Keratinocyte (primary cell): ENCODE measurements at regions not wholly inside any gene's neighbourhood (a gene's known extent, or its start where the extent isn't known, plus 50 kb on each side); places are given as distances from the start of the nearest gene placed in this dataset.

Experiments used
- DNase-seq: peaks from one replicate; pipeline ENCODE4 v3.0.0-alpha.2; 2011; ENCODE audit warnings: low read depth, missing footprints, low spot score
- FAIRE-seq: peaks from 2 replicates; lab custom pipeline; 2011; peaks lifted over from hg19 to GRCh38; lab: Jason Lieb, UNC
- H2AFZ ChIP-seq: 2 replicates; pipeline ENCODE4 v1.6.0; 2012; ENCODE audit warnings: low read length, control low read depth, inconsistent platforms; ENCODE audit not compliant: control insufficient read depth
- H3K27ac ChIP-seq: 2 replicates; pipeline ENCODE4 v1.5.1; 2011; ENCODE audit warnings: low read length; ENCODE audit not compliant: control insufficient read depth, insufficient read depth
- H3K27me3 ChIP-seq: 3 replicates; pipeline ENCODE4 v1.6.0; 2011; ENCODE audit warnings: low read length; ENCODE audit not compliant: control insufficient read depth, insufficient read depth; ENCODE audit errors: extremely low read depth
- H3K36me3 ChIP-seq, 2 experiments: 2 replicates in 1 of 2; 3 replicates in 1 of 2; pipeline ENCODE4 v1.5.1; 2011; ENCODE audit warnings: low read length in 2 of 2, mild to moderate bottlenecking in 1 of 2; ENCODE audit not compliant: control insufficient read depth in 2 of 2, insufficient read depth in 2 of 2; ENCODE audit errors: extremely low read depth in 1 of 2
- H3K4me1 ChIP-seq: 3 replicates; pipeline ENCODE4 v1.5.1; 2011; ENCODE audit warnings: low read length; ENCODE audit not compliant: control insufficient read depth, insufficient read depth; ENCODE audit errors: extremely low read depth
- H3K4me2 ChIP-seq: 3 replicates; pipeline ENCODE4 v1.6.0; 2011; ENCODE audit warnings: low read depth, low read length; ENCODE audit not compliant: control insufficient read depth, insufficient read depth; ENCODE audit errors: extremely low read depth
- H3K4me3 ChIP-seq, 3 experiments: fragments of 200-600 bp in 1 of 3; sonication (generic) in 1 of 3; 2 replicates in 2 of 3; 3 replicates in 1 of 3; pipeline ENCODE4 v1.5.1; 2011 to 2016; ENCODE audit warnings: low read length in 3 of 3, mild to moderate bottlenecking in 3 of 3, control low read depth in 2 of 3, inconsistent platforms in 1 of 3, low read depth in 1 of 3, mixed read lengths in 1 of 3, mixed run types in 1 of 3, moderate library complexity in 1 of 3; ENCODE audit not compliant: control insufficient read depth in 2 of 3, insufficient read depth in 2 of 3; ENCODE audit errors: extremely low read depth in 1 of 3
- H3K79me2 ChIP-seq: 2 replicates; pipeline ENCODE4 v1.6.0; 2012; ENCODE audit warnings: low read length; ENCODE audit not compliant: control insufficient read depth, insufficient read depth
- H3K9ac ChIP-seq: 3 replicates; pipeline ENCODE4 v1.6.0; 2011; ENCODE audit warnings: low read length; ENCODE audit not compliant: control insufficient read depth, insufficient read depth; ENCODE audit errors: extremely low read depth
- H3K9me1 ChIP-seq: 3 replicates; pipeline ENCODE4 v1.6.0; 2011; ENCODE audit warnings: low read length; ENCODE audit not compliant: control insufficient read depth, insufficient read depth; ENCODE audit errors: extremely low read depth
- H3K9me3 ChIP-seq: 2 replicates; pipeline ENCODE4 v1.5.1; 2012; ENCODE audit warnings: low read depth, low read length; ENCODE audit not compliant: control insufficient read depth
- H4K20me1 ChIP-seq: 3 replicates; pipeline ENCODE4 v1.6.0; 2011; ENCODE audit warnings: low read length; ENCODE audit not compliant: control insufficient read depth, insufficient read depth; ENCODE audit errors: extremely low read depth
- CTCF ChIP-seq, 3 experiments: IDR thresholded peaks in 1 of 3; conservative IDR thresholded peaks in 1 of 3; optimal IDR thresholded peaks in 1 of 3; 2 replicates in 2 of 3; 3 replicates in 1 of 3; pipeline versions ENCODE3 to v1.5.1; 2011; ENCODE audit warnings: low read length in 3 of 3, mild to moderate bottlenecking in 3 of 3, moderate library complexity in 2 of 3, control low read depth in 1 of 3, inconsistent platforms in 1 of 3; ENCODE audit not compliant: insufficient read depth in 2 of 3; ENCODE audit errors: extremely low read depth in 1 of 3
- EZH2 ChIP-seq: IDR thresholded peaks from one replicate; pipeline ENCODE4 v1.6.1; 2012; ENCODE audit warnings: inconsistent platforms, mild to moderate bottlenecking, low read length, moderate library complexity
- dilution Hi-C: fragments of 300-500 bp; cut with MboI; formaldehyde crosslinking; loops from one replicate; pipeline ENCODE4 v1.7.0; 2020; ENCODE audit warnings: low sequenced_read_pairs; ENCODE audit not compliant: extremely low pct_ligation_motif_present

DNA sequence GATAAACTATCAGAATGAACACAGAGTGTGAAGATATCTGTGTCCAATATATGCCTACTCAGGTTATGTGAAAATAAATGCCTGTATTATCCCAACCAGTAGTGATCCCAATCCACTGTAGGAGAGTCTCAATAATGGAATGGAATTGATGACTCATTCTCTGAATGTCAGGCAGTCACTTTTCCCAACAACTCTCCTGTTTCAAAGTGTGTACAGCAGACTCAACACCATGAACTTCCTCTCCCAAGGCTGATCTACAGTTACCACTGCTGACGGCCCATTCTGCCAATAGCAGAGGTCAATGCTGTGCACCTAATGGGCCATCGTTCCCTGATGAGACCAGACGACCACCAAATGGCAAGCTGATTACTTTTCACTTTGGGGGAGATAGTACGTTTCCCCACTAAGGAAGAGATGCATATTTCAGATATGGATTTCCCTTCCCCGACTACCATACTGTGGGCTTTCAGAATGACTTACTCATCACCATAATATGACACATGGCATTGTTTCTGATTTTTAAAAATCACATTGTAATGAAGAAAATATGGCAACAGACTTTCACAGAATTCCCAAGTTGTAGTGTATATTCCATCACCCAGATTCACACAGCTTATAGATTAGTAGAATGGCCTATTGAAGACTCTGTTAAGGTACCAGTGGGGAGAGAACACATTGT is 601.7 kb upstream of the VRK2 start:
- no peaks in the 10 kb centered on the region for H3K4me1 ChIP-seq
- no peak overlapping the region for H3K4me3 ChIP-seq
- no peak overlapping the region for H3K4me2 ChIP-seq
- no peak overlapping the region for H2AFZ ChIP-seq
- no peaks in the 10 kb centered on the region for H3K27me3 ChIP-seq
- H4K20me1 ChIP-seq: no peaks in the 10 kb centered on the region
- TF ChIP-seq CTCF (optimal IDR thresholded peaks at IDR 0.05 in 1 of 3, IDR thresholded peaks at IDR 0.05 in 1 of 3, conservative IDR thresholded peaks at IDR 0.05 in 1 of 3; ENCODE audit: extremely low read depth in 1 of 3, insufficient read depth in 2 of 3, low read length in 3 of 3) (no peak), EZH2 (no peak)
- DNase-seq: no peak
- FAIRE-seq: no peak
- H3K9me1 ChIP-seq: no peaks in the 10 kb centered on the region
- no peaks in the 10 kb centered on the region for H3K9me3 ChIP-seq
- no peak overlapping the region for H3K27ac ChIP-seq
- H3K36me3 ChIP-seq: no peaks in the 10 kb centered on the region
- no peaks in the 10 kb centered on the region for H3K79me2 ChIP-seq
- H3K9ac ChIP-seq: no peak overlapping the region
- dilution Hi-C loops: no loop called here

GRCh38 chr2:57448816-57449215 is 597.8 kb upstream of the VRK2 start:
- H3K9ac ChIP-seq: no peak overlapping the region
- no peaks in the 10 kb centered on the region for H3K9me1 ChIP-seq
- no peak overlapping the region for H2AFZ ChIP-seq
- FAIRE-seq (no peak), DNase-seq (no peak)
- dilution Hi-C loops: no loop called here
- H3K27ac ChIP-seq: no peak overlapping the region
- H3K9me3 ChIP-seq: no peaks in the 10 kb centered on the region
- no peaks in the 10 kb centered on the region for H3K27me3 ChIP-seq
- TF ChIP-seq EZH2: no peak
- no peak overlapping the region for H3K4me3 ChIP-seq
- no peaks in the 10 kb centered on the region for H3K36me3 ChIP-seq
- H3K79me2 ChIP-seq: no peaks in the 10 kb centered on the region
- no peak overlapping the region for H3K4me2 ChIP-seq
- no peaks in the 10 kb centered on the region for H4K20me1 ChIP-seq
- no peaks in the 10 kb centered on the region for H3K4me1 ChIP-seq

GRCh38 chr2:57450170-57450569 is 596.4 kb upstream of the VRK2 start:
- Histone ChIP-seq H3K79me2 (no peaks in the 10 kb centered on the region), H2AFZ (no peak overlapping the region), H3K4me1 (no peaks in the 10 kb centered on the region), H3K27me3 (no peaks in the 10 kb centered on the region), H3K9me1 (no peaks in the 10 kb centered on the region), H3K27ac (no peak overlapping the region), H3K9ac (no peak overlapping the region), H3K9me3 (no peaks in the 10 kb centered on the region), H4K20me1 (no peaks in the 10 kb centered on the region), H3K36me3 (no peaks in the 10 kb centered on the region), H3K4me2 (no peak overlapping the region), H3K4me3 (no peak overlapping the region)
- no peak for TF ChIP-seq EZH2
- TF ChIP-seq CTCF (optimal IDR thresholded peaks at IDR 0.05 in 1 of 3, IDR thresholded peaks at IDR 0.05 in 1 of 3, conservative IDR thresholded peaks at IDR 0.05 in 1 of 3; ENCODE audit: extremely low read depth in 1 of 3, insufficient read depth in 2 of 3, low read length in 3 of 3): no peak
- FAIRE-seq (no peak), DNase-seq (no peak)
- dilution Hi-C loops: no loop called here
